HEK293T (cell line): ENCODE measurements at regions not wholly inside any gene's neighbourhood (a gene's known extent, or its start where the extent isn't known, plus 50 kb on each side); places are given as distances from the start of the nearest gene placed in this dataset.
"Not testable (repeated sequence)": the region's sequence is repeated elsewhere in the genome, so short reads cannot be mapped to it uniquely, and the experiment has no call there.

ENCODE experiments used
- BHLHE40 ChIP-seq: fragments of 450-650 bp; IDR thresholded peaks from 2 replicates; pipeline ENCODE4 v1.6.1; 2016; ENCODE audit warnings: mild to moderate bottlenecking, moderate library complexity, borderline replicate concordance
- CTBP1 ChIP-seq: fragments of 450-650 bp; IDR thresholded peaks from 2 replicates; pipeline ENCODE4 v1.6.1; 2016; ENCODE audit warnings: borderline replicate concordance
- FOXM1 ChIP-seq: fragments of 450-650 bp; IDR thresholded peaks from 2 replicates; pipeline ENCODE4 v1.6.1; 2017; ENCODE audit warnings: mild to moderate bottlenecking, borderline replicate concordance
- LEF1 ChIP-seq: fragments of 450-650 bp; IDR thresholded peaks from 2 replicates; pipeline ENCODE4 v1.6.1; 2017; ENCODE audit warnings: mild to moderate bottlenecking, borderline replicate concordance
- NFRKB ChIP-seq: fragments of 450-650 bp; IDR thresholded peaks from 2 replicates; pipeline ENCODE4 v1.6.1; 2016; ENCODE audit warnings: mild to moderate bottlenecking, moderate library complexity
- SP1 ChIP-seq: fragments of 450-650 bp; IDR thresholded peaks from 2 replicates; pipeline ENCODE4 v1.6.1; 2017
- TF ChIP-seq, protein P1 (sequence below): fragments of 450-650 bp; IDR thresholded peaks from 2 replicates; pipeline ENCODE4 v1.6.1; 2016

DNA sequence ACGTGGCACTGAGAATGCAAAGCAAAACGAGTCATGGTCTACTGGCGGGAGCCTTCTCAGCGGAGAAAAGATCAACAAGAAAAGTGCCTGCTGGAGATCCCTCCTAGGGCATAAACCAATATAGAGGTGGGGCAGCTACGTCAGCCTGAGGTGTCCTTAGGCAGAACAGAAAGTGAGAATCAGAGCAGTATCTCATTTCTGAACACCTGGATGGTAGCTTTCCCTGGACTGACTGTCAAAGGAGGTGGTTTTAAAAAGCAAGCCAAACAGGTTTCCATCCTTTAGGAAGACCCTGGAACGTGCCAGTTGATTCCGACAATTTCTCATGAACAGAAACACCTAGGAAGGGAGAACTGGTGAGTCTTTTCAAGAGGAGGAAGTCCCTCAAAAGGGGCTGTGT is 71.4 kb upstream of the NBPF9 start:
- not testable (repeated sequence) for TF ChIP-seq FOXM1, BHLHE40, NFRKB, LEF1, CTBP1, SP1
- TF ChIP-seq, protein P1, sequence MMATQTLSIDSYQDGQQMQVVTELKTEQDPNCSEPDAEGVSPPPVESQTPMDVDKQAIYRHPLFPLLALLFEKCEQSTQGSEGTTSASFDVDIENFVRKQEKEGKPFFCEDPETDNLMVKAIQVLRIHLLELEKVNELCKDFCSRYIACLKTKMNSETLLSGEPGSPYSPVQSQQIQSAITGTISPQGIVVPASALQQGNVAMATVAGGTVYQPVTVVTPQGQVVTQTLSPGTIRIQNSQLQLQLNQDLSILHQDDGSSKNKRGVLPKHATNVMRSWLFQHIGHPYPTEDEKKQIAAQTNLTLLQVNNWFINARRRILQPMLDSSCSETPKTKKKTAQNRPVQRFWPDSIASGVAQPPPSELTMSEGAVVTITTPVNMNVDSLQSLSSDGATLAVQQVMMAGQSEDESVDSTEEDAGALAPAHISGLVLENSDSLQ, result not testable (repeated sequence)
